ENCODE measurements at regions not wholly inside any gene's neighbourhood (a gene's known extent, or its start where the extent isn't known, plus 50 kb on each side); places are given as distances from the start of the nearest gene placed in this dataset.

DNA sequence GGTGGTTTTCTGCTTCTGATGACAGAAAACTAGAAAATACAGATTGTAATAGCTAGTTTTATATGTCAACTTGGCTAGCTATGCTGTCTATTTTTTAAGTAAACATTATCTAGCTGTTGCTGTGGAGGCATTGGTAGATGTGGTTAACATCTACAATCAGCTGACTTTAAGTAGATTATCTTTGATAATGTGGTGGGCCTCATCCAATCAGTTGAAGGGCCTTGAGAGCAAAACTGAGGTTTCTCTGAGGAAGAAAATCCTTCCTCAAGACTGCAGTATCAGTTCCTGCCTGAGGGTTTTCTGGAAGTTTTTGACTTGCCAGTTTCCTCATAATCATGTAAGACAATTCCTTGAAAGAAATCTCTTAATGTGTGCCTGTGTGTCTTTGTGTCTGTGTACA, 75.9 kb upstream of the SPHKAP start:
- H3K27ac ChIP-seq = no peak overlapping the region
- no peak for DNase-seq (ENCODE audit: extremely low spot score in 2 of 2)
- no peaks in the 10 kb centered on the region for H3K4me1 ChIP-seq
- TF ChIP-seq, protein P1, sequence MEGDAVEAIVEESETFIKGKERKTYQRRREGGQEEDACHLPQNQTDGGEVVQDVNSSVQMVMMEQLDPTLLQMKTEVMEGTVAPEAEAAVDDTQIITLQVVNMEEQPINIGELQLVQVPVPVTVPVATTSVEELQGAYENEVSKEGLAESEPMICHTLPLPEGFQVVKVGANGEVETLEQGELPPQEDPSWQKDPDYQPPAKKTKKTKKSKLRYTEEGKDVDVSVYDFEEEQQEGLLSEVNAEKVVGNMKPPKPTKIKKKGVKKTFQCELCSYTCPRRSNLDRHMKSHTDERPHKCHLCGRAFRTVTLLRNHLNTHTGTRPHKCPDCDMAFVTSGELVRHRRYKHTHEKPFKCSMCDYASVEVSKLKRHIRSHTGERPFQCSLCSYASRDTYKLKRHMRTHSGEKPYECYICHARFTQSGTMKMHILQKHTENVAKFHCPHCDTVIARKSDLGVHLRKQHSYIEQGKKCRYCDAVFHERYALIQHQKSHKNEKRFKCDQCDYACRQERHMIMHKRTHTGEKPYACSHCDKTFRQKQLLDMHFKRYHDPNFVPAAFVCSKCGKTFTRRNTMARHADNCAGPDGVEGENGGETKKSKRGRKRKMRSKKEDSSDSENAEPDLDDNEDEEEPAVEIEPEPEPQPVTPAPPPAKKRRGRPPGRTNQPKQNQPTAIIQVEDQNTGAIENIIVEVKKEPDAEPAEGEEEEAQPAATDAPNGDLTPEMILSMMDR (IDR thresholded peaks at IDR 0.05) = no peak
- TF ChIP-seq POLR2A (IDR thresholded peaks at IDR 0.05) (no peak), POLR2AphosphoS5 (IDR thresholded peaks at IDR 0.05; ENCODE audit: insufficient read depth in 1 of 2, low read depth in 1 of 2) (no peak)
- H3K36me3 ChIP-seq = no peaks in the 10 kb centered on the region
- H3K27me3 ChIP-seq = no peaks in the 10 kb centered on the region
- intact Hi-C loops (cut with DNase I) = no loop called here
- H3K4me3 ChIP-seq = no peak overlapping the region
- H3K9me3 ChIP-seq = no peaks in the 10 kb centered on the region

DNA sequence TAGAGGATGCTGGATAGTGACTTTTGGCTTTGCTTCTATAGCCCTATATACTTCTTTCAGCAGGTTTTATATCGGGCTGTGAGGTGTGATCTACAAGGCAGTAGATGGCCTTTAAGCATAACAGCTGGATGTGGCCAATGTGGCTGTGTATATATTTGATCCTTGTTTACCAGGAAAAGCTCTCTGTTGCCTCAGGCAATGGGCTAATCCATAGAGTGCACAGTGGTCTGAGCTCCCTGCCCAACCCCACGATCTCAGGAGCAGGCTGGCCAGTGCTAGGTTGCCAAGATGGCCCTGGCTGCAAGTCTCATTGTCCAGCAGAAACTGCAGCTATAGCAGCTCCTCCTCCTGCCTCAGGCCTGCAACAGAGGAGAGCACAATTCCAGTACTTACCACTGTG, 72.3 kb upstream of the SPHKAP start:
- intact Hi-C loops (cut with DNase I) = no loop called here
- Histone ChIP-seq H3K27me3 (no peaks in the 10 kb centered on the region), H3K27ac (no peak overlapping the region), H3K36me3 (no peaks in the 10 kb centered on the region), H3K4me3 (no peak overlapping the region), H3K9me3 (no peaks in the 10 kb centered on the region), H3K4me1 (no peaks in the 10 kb centered on the region)
- TF ChIP-seq POLR2A (IDR thresholded peaks at IDR 0.05) = no peak
- TF ChIP-seq, protein P1 (IDR thresholded peaks at IDR 0.05) = no peak
- no peak for TF ChIP-seq POLR2AphosphoS5 (IDR thresholded peaks at IDR 0.05; ENCODE audit: insufficient read depth in 1 of 2, low read depth in 1 of 2)
- DNase-seq (ENCODE audit: extremely low spot score in 2 of 2) = no peak

DNA sequence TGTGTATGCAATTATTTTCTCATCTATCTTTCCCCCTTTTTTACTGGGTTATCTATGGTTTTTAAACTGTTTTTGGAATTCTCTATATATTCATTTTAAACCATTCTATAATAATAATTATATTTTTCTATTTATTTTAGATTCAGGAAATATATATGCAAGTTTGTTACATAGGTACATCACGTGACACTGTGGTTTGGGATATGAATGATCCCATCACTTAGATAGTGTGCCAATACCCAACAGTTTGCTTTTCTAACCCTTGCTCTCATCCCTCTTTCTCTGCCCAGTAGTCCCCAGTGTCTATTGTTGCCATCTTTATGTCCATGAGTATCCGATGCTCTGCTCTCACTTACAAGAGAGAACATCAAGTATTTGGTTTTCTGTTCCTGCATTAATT, 65.8 kb upstream of the SPHKAP start:
- no peak overlapping the region for H3K27ac ChIP-seq
- H3K36me3 ChIP-seq = no peaks in the 10 kb centered on the region
- TF ChIP-seq POLR2A (IDR thresholded peaks at IDR 0.05) (no peak), POLR2AphosphoS5 (IDR thresholded peaks at IDR 0.05; ENCODE audit: insufficient read depth in 1 of 2, low read depth in 1 of 2) (no peak)
- TF ChIP-seq, protein P1 (IDR thresholded peaks at IDR 0.05) = no peak
- no peak overlapping the region for H3K4me3 ChIP-seq
- intact Hi-C loops (cut with DNase I) = no loop called here
- no peaks in the 10 kb centered on the region for H3K27me3 ChIP-seq
- DNase-seq (ENCODE audit: extremely low spot score in 2 of 2) = no peak
- no peaks in the 10 kb centered on the region for H3K9me3 ChIP-seq
- no peaks in the 10 kb centered on the region for H3K4me1 ChIP-seq

DNA sequence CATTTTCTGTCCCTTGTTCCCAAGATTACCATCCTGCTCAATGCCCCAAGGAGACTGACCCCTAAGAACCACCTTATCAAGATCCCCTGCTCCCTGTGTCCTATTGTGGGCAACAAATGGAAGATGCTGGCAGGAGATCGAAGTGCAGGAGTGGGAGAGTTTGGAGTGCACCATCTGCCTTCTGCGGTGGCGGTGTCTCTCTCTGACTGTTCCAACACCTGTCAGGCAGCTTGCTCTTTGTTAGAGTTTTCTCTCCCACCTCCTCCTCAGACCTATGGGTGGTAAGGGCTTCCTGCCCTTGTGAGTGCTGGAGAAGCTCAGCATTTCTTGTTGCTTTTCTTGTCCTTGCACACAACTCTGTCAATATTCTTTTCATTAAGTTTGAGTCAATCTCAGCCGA, 64.1 kb upstream of the SPHKAP start:
- Histone ChIP-seq H3K9me3 (no peaks in the 10 kb centered on the region), H3K27ac (no peak overlapping the region), H3K36me3 (no peaks in the 10 kb centered on the region), H3K27me3 (no peaks in the 10 kb centered on the region), H3K4me3 (no peak overlapping the region), H3K4me1 (no peaks in the 10 kb centered on the region)
- intact Hi-C loops (cut with DNase I) = no loop called here
- no peak for DNase-seq (ENCODE audit: extremely low spot score in 2 of 2)
- no peak for TF ChIP-seq POLR2AphosphoS5 (IDR thresholded peaks at IDR 0.05; ENCODE audit: insufficient read depth in 1 of 2, low read depth in 1 of 2)
- TF ChIP-seq, protein P1 (IDR thresholded peaks at IDR 0.05) = no peak

DNA sequence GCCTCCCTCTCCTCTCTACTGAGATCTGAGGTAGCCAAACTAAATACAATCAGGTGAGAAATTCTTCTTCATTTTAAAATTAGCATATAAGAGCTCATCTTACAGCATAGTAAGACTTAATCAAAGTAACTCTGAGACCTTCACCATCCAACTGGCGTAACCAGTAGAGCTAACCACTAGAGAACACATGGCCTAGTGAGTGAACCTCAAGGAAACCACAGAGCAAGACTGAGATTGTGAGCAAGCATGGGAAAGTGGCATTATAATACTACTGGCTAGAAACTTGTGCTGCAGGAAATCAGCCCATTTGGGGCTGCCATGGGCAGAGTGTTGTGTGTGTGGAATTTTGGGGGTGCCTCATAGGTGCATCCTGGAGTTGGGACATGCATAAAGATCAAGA, 61.1 kb upstream of the SPHKAP start:
- no peaks in the 10 kb centered on the region for H3K4me1 ChIP-seq
- no peak overlapping the region for H3K27ac ChIP-seq
- DNase-seq (ENCODE audit: extremely low spot score in 2 of 2) = no peak
- no peaks in the 10 kb centered on the region for H3K36me3 ChIP-seq
- H3K27me3 ChIP-seq = no peaks in the 10 kb centered on the region
- no peak for TF ChIP-seq POLR2A (IDR thresholded peaks at IDR 0.05)
- TF ChIP-seq POLR2AphosphoS5 (IDR thresholded peaks at IDR 0.05; ENCODE audit: insufficient read depth in 1 of 2, low read depth in 1 of 2) = no peak
- TF ChIP-seq, protein P1 (IDR thresholded peaks at IDR 0.05) = no peak
- intact Hi-C loops (cut with DNase I) = no loop called here
- H3K9me3 ChIP-seq = no peaks in the 10 kb centered on the region
- H3K4me3 ChIP-seq = no peak overlapping the region

Data from vagina (tissue), 2 donors.